HEK293T (cell line): ENCODE measurements at regions not wholly inside any gene's neighbourhood (a gene's known extent, or its start where the extent isn't known, plus 50 kb on each side); places are given as distances from the start of the nearest gene placed in this dataset.

Experiments
- BHLHE40 ChIP-seq: fragments of 450-650 bp; IDR thresholded peaks from 2 replicates; pipeline ENCODE4 v1.6.1; 2016; ENCODE audit warnings: mild to moderate bottlenecking, moderate library complexity, borderline replicate concordance
- ELF4 ChIP-seq: fragments of 450-650 bp; IDR thresholded peaks from 2 replicates; pipeline ENCODE4 v1.6.1; 2017; ENCODE audit warnings: antibody characterized with exemption
- FOXK2 ChIP-seq: fragments of 450-650 bp; IDR thresholded peaks from 2 replicates; pipeline ENCODE4 v1.6.1; 2016; ENCODE audit warnings: mild to moderate bottlenecking
- FOXM1 ChIP-seq: fragments of 450-650 bp; IDR thresholded peaks from 2 replicates; pipeline ENCODE4 v1.6.1; 2017; ENCODE audit warnings: mild to moderate bottlenecking, borderline replicate concordance
- L3MBTL2 ChIP-seq: fragments of 450-650 bp; conservative IDR thresholded peaks from 2 replicates; pipeline ENCODE4 v1.6.1; 2016; ENCODE audit warnings: mild to moderate bottlenecking
- PKNOX1 ChIP-seq: fragments of 450-650 bp; IDR thresholded peaks from 2 replicates; pipeline ENCODE4 v1.6.1; 2016
- SP1 ChIP-seq: fragments of 450-650 bp; IDR thresholded peaks from 2 replicates; pipeline ENCODE4 v1.6.1; 2017
- SUZ12 ChIP-seq: fragments of 450-650 bp; IDR thresholded peaks from 2 replicates; pipeline ENCODE4 v1.6.1; 2016; ENCODE audit warnings: mild to moderate bottlenecking
- ZNF384 ChIP-seq: fragments of 450-650 bp; IDR thresholded peaks from 2 replicates; pipeline ENCODE4 v1.6.1; 2016

GRCh38 chr10:33638891-33639290, 304.4 kb upstream of the NRP1 start:
- TF ChIP-seq ELF4, result no peak
- no peak for TF ChIP-seq BHLHE40
- TF ChIP-seq L3MBTL2, result no peak
- TF ChIP-seq FOXM1, result no peak
- no peak for TF ChIP-seq PKNOX1
- no peak for TF ChIP-seq SUZ12
- TF ChIP-seq FOXK2, result no peak
- no peak for TF ChIP-seq SP1
- TF ChIP-seq ZNF384, result no peak
